HEK293T (cell line): ENCODE measurements at regions not wholly inside any gene's neighbourhood (a gene's known extent, or its start where the extent isn't known, plus 50 kb on each side); places are given as distances from the start of the nearest gene placed in this dataset.

ENCODE experiments used
- CTCF ChIA-PET: fragments of 350-600 bp; formaldehyde crosslinking; extraction: SDS; loops from one replicate; lab custom pipeline; 2021; ENCODE audit warnings: antibody characterized with exemption, inconsistent platforms; lab: Yijun Ruan, JAX
- POLR2A ChIA-PET: fragments of 350-600 bp; formaldehyde crosslinking; extraction: SDS; loops from one replicate; lab custom pipeline; 2020; ENCODE audit warnings: antibody characterized with exemption, inconsistent platforms; lab: Yijun Ruan, JAX
- DNase-seq: peaks from one replicate; pipeline ENCODE4 v3.0.0; 2012; ENCODE audit warnings: mixed read lengths; ENCODE audit errors: extremely low spot score
- ARNT ChIP-seq: fragments of 450-650 bp; IDR thresholded peaks from 2 replicates; pipeline ENCODE4 v1.6.1; 2017; ENCODE audit warnings: mild to moderate bottlenecking
- BHLHE40 ChIP-seq: fragments of 450-650 bp; IDR thresholded peaks from 2 replicates; pipeline ENCODE4 v1.6.1; 2016; ENCODE audit warnings: mild to moderate bottlenecking, moderate library complexity, borderline replicate concordance
- CTBP1 ChIP-seq: fragments of 450-650 bp; IDR thresholded peaks from 2 replicates; pipeline ENCODE4 v1.6.1; 2016; ENCODE audit warnings: borderline replicate concordance
- ELF4 ChIP-seq: fragments of 450-650 bp; IDR thresholded peaks from 2 replicates; pipeline ENCODE4 v1.6.1; 2017; ENCODE audit warnings: antibody characterized with exemption
- FOXA1 ChIP-seq: fragments of 450-650 bp; IDR thresholded peaks from 2 replicates; pipeline ENCODE4 v1.6.1; 2016; ENCODE audit warnings: mild to moderate bottlenecking
- FOXK2 ChIP-seq: fragments of 450-650 bp; IDR thresholded peaks from 2 replicates; pipeline ENCODE4 v1.6.1; 2016; ENCODE audit warnings: mild to moderate bottlenecking
- FOXM1 ChIP-seq: fragments of 450-650 bp; IDR thresholded peaks from 2 replicates; pipeline ENCODE4 v1.6.1; 2017; ENCODE audit warnings: mild to moderate bottlenecking, borderline replicate concordance
- HDGF ChIP-seq: fragments of 450-650 bp; IDR thresholded peaks from 2 replicates; pipeline ENCODE4 v1.6.1; 2017; ENCODE audit warnings: antibody characterized with exemption, borderline replicate concordance
- L3MBTL2 ChIP-seq: fragments of 450-650 bp; conservative IDR thresholded peaks from 2 replicates; pipeline ENCODE4 v1.6.1; 2016; ENCODE audit warnings: mild to moderate bottlenecking
- LEF1 ChIP-seq: fragments of 450-650 bp; IDR thresholded peaks from 2 replicates; pipeline ENCODE4 v1.6.1; 2017; ENCODE audit warnings: mild to moderate bottlenecking, borderline replicate concordance
- NFRKB ChIP-seq: fragments of 450-650 bp; IDR thresholded peaks from 2 replicates; pipeline ENCODE4 v1.6.1; 2016; ENCODE audit warnings: mild to moderate bottlenecking, moderate library complexity
- SP1 ChIP-seq: fragments of 450-650 bp; IDR thresholded peaks from 2 replicates; pipeline ENCODE4 v1.6.1; 2017
- TARDBP ChIP-seq: fragments of 450-650 bp; IDR thresholded peaks from 2 replicates; pipeline ENCODE4 v1.6.1; 2016
- ZNF384 ChIP-seq: fragments of 450-650 bp; IDR thresholded peaks from 2 replicates; pipeline ENCODE4 v1.6.1; 2016
- TF ChIP-seq, protein P1 (sequence below): fragments of 450-650 bp; IDR thresholded peaks from 2 replicates; pipeline ENCODE4 v1.6.1; 2016

DNA sequence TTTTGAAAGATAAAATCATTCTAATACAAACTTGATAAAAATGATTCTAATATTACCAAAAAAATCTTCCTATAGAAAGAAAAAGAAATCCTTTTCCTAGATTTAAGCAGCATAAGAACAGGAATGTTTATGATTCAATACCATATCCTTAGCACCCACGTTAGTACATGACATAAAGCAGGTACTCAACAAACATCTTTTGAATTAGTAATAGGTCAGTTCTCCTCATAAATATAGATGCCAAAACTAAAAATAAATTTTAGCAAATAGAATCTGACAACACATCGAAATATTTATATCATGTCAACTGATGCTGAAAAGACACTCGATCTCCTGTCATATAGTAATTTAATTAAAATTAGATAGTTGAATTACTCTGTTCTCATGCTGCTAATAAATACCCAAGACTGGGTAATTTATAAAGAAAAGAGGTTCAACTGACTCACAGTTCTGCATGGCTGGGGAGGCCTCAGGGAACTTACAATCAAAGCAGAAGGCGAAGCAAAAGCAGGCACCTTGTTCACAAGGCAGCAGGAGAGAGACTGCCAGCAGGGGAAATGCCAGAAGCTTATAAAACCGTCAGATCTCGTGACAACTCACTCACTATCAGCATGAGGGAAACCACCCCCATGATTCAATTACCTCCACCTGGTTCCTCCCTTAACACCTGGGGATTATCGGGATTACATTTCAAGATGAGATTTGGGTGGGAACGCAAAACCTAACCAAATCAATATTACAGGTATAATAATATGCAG, 191.8 kb downstream of the HTR7 start:
- CTCF ChIA-PET: no interaction called here
- POLR2A ChIA-PET: no interaction called here
- no peak for DNase-seq

DNA sequence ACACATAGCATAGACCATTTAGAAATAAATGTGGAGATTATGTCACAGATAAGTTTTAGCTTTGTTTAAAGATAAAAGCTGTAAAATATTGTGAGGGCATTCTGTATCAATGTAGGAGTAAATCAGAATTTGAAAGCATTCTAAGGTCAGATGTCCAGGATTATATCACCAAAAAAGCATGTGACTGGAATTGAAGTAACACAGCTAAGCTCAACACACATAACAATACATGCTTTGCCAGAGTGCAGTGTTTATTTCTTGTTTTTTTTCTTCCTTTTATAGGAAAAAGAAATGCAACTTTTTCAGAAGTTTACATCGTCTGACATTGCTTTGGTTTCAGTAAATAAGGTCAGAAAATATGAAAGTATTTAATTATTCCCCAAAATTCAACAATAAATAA, 183.4 kb downstream of the HTR7 start:
- no peak for DNase-seq
- CTCF ChIA-PET: no interaction called here
- POLR2A ChIA-PET: no interaction called here
- TF ChIP-seq FOXK2 (no peak), ZNF384 (no peak), CTBP1 (no peak), TARDBP (no peak), NFRKB (no peak)
- TF ChIP-seq, protein P1, sequence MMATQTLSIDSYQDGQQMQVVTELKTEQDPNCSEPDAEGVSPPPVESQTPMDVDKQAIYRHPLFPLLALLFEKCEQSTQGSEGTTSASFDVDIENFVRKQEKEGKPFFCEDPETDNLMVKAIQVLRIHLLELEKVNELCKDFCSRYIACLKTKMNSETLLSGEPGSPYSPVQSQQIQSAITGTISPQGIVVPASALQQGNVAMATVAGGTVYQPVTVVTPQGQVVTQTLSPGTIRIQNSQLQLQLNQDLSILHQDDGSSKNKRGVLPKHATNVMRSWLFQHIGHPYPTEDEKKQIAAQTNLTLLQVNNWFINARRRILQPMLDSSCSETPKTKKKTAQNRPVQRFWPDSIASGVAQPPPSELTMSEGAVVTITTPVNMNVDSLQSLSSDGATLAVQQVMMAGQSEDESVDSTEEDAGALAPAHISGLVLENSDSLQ: no peak

More for the DNA sequence above, 191.8 kb downstream of the HTR7 start:
- no peak for TF ChIP-seq ELF4
- TF ChIP-seq, protein P1: peak; percentile 62; the same call in 1 of the 2 replicates

DNA sequence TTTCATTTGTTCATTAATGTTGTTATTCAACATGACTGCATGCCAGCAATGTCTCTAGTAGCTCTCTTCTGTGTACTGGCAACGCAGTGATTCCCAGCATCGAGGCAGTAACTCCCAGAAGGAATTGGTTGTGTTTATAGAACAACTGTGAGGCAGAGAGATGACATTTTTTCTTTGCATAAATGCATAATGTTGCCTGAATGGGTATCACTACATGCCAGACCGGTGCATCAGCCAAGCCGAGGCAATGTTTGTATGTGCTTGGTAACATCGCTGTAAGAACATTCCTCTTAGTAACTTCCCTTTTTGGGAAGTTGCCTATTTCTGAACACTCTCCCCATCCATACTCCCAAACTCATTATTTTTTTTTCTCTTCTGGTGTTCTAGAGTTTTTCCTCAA, 182.9 kb downstream of the HTR7 start:
- ChIA-PET POLR2A (no interaction called here), CTCF (no interaction called here)
- DNase-seq: no peak
- TF ChIP-seq FOXK2: no peak
- no peak for TF ChIP-seq L3MBTL2
- TF ChIP-seq TARDBP: no peak
- no peak for TF ChIP-seq SP1
- no peak for TF ChIP-seq FOXA1
- no peak for TF ChIP-seq ZNF384
- TF ChIP-seq ELF4: no peak
- TF ChIP-seq HDGF: no peak
- TF ChIP-seq NFRKB: no peak

DNA sequence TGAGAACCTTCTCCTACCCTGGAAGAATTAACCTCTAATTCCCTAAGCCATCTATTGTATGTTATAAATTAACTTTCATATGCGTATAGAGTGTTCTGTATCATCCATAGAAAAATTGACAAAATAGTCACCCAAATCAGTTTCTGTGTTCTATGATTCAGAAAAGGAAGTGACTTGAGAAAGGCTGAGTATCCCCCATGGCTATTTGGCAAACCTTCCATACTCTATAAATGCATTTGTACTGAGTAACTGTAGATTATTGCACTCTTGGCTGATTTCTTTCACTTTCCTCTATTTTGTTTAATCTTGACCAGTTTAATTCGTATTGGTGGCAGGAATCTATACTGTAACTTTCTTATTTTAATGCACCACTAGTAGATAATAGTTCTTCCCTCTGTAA, 182.2 kb downstream of the HTR7 start:
- POLR2A ChIA-PET: no interaction called here
- TF ChIP-seq ZNF384 (no peak), LEF1 (no peak), ARNT (no peak), BHLHE40 (no peak), L3MBTL2 (no peak), HDGF (no peak), TARDBP (no peak), CTBP1 (no peak), FOXM1 (no peak), ELF4 (no peak), SP1 (no peak), NFRKB (no peak)
- TF ChIP-seq, protein P1: no peak
- no peak for DNase-seq
- CTCF ChIA-PET: no interaction called here
